WTC11 (cell line): ENCODE measurements at regions not wholly inside any gene's neighbourhood (a gene's known extent, or its start where the extent isn't known, plus 50 kb on each side); places are given as distances from the start of the nearest gene placed in this dataset.

ENCODE experiments used
- ATAC-seq: fragments of 200-7000 bp; cut with Tn5 transposase; 2 replicates; pipeline ENCODE4 v1.10.0; 2021; ENCODE audit warnings: mild to moderate bottlenecking, moderate library complexity
- CTCF ChIA-PET: fragments of 300-600 bp; sonication (Branson Sonifier 250); formaldehyde crosslinking; loops from one replicate; lab custom pipeline; 2021; ENCODE audit warnings: antibody characterized with exemption; lab: Charles Lee
- POLR2A ChIA-PET: fragments of 350-600 bp; sonication (Branson Sonifier 250); formaldehyde crosslinking; loops from one replicate; lab custom pipeline; 2021; ENCODE audit warnings: antibody characterized with exemption; lab: Charles Lee
- DNase-seq: peaks from one replicate; pipeline ENCODE4 v3.0.0; 2021; ENCODE audit warnings: low spot score
- H3K27ac Mint-ChIP-seq: 2 replicates; pipeline ENCODE4 v1.8.0; 2021; ENCODE audit warnings: mixed read lengths
- H3K27me3 Mint-ChIP-seq: 2 replicates; pipeline ENCODE4 v1.8.0; 2021; ENCODE audit warnings: low read depth, mild to moderate bottlenecking, moderate library complexity, mixed read lengths
- H3K36me3 Mint-ChIP-seq: 2 replicates; pipeline ENCODE4 v1.8.0; 2021; ENCODE audit warnings: mixed read lengths
- H3K4me1 Mint-ChIP-seq: 2 replicates; pipeline ENCODE4 v1.8.0; 2022; ENCODE audit warnings: mixed read lengths
- H3K4me3 Mint-ChIP-seq: 2 replicates; pipeline ENCODE4 v1.8.0; 2021; ENCODE audit warnings: mild to moderate bottlenecking, moderate library complexity, mixed read lengths
- H3K9me3 Mint-ChIP-seq: 2 replicates; pipeline ENCODE4 v1.8.0; 2021; ENCODE audit warnings: mixed read lengths
- CBFB ChIP-seq: sonication (generic); formaldehyde crosslinking; IDR thresholded peaks from 2 replicates; pipeline ENCODE4 v1.8.1; 2022; ENCODE audit warnings: mild to moderate bottlenecking, low read depth, missing genetic modification reagents
- CREM ChIP-seq: sonication (generic); formaldehyde crosslinking; IDR thresholded peaks from 2 replicates; pipeline ENCODE4 v1.8.1; 2022; ENCODE audit warnings: mild to moderate bottlenecking, missing genetic modification reagents, moderate library complexity
- FOXP1 ChIP-seq: sonication (generic); formaldehyde crosslinking; IDR thresholded peaks from 2 replicates; pipeline ENCODE4 v1.8.0; 2022; ENCODE audit warnings: missing genetic modification reagents, mild to moderate bottlenecking, moderate library complexity, borderline replicate concordance
- FOXP4 ChIP-seq: sonication (generic); formaldehyde crosslinking; IDR thresholded peaks from 2 replicates; pipeline ENCODE4 v1.8.0; 2022; ENCODE audit warnings: mild to moderate bottlenecking, missing genetic modification reagents
- HMGA2 ChIP-seq: fragments of 250-450 bp; sonication (Bioruptor Pico); IDR thresholded peaks from 2 replicates; pipeline ENCODE4 v1.4.0; 2021; ENCODE audit warnings: mild to moderate bottlenecking, moderate library complexity
- JAZF1 ChIP-seq: fragments of 250-450 bp; sonication (Bioruptor Pico); IDR thresholded peaks from 2 replicates; pipeline ENCODE4 v1.9.0; 2021; ENCODE audit warnings: moderate library complexity, mild to moderate bottlenecking, inconsistent platforms
- PRRX2 ChIP-seq: fragments of 250-450 bp; sonication (Bioruptor Pico); IDR thresholded peaks from 2 replicates; pipeline ENCODE4 v1.8.0; 2021; ENCODE audit warnings: mild to moderate bottlenecking
- RELA ChIP-seq: sonication (generic); formaldehyde crosslinking; IDR thresholded peaks from 2 replicates; pipeline ENCODE4 v1.8.1; 2022; ENCODE audit warnings: missing genetic modification reagents, mild to moderate bottlenecking, borderline replicate concordance
- ZBTB43 ChIP-seq: sonication (generic); formaldehyde crosslinking; IDR thresholded peaks from 2 replicates; pipeline ENCODE4 v1.8.1; 2023; ENCODE audit warnings: mild to moderate bottlenecking, missing genetic modification reagents
- ZNF138 ChIP-seq: sonication (generic); formaldehyde crosslinking; conservative IDR thresholded peaks from 2 replicates; pipeline ENCODE4 v1.8.1; 2022; ENCODE audit warnings: mild to moderate bottlenecking, moderate library complexity, missing genetic modification reagents
- ZNF396 ChIP-seq: fragments of 250-450 bp; sonication (Bioruptor Pico); IDR thresholded peaks from 2 replicates; pipeline ENCODE4 v1.8.0; 2021; ENCODE audit warnings: mild to moderate bottlenecking, moderate library complexity, borderline replicate concordance
- ZNF416 ChIP-seq: fragments of 250-450 bp; sonication (Bioruptor Pico); IDR thresholded peaks from 2 replicates; pipeline ENCODE4 v1.9.0; 2021; ENCODE audit warnings: mild to moderate bottlenecking, inconsistent platforms
- ZNF425 ChIP-seq: fragments of 250-450 bp; sonication (Bioruptor Pico); conservative IDR thresholded peaks from 2 replicates; pipeline ENCODE4 v1.9.0; 2021; ENCODE audit warnings: mild to moderate bottlenecking
- ZNF671 ChIP-seq: fragments of 250-450 bp; sonication (Bioruptor Pico); IDR thresholded peaks from 2 replicates; pipeline ENCODE4 v1.8.0; 2021; ENCODE audit warnings: mild to moderate bottlenecking
- TF ChIP-seq, protein P1 (sequence below): sonication (generic); formaldehyde crosslinking; IDR thresholded peaks from 2 replicates; pipeline ENCODE4 v1.8.1; 2022; ENCODE audit warnings: low read depth, missing genetic modification reagents, borderline replicate concordance
- TF ChIP-seq, protein P2 (sequence below): fragments of 250-450 bp; sonication (Bioruptor Pico); IDR thresholded peaks from 2 replicates; pipeline ENCODE4 v1.9.0; 2021; ENCODE audit warnings: mild to moderate bottlenecking
- TF ChIP-seq, protein P3 (sequence below): fragments of 250-450 bp; sonication (Bioruptor Pico); IDR thresholded peaks from 2 replicates; pipeline ENCODE4 v2.1.2; 2022; ENCODE audit warnings: mild to moderate bottlenecking, moderate library complexity
- TF ChIP-seq, protein P4 (sequence below): sonication (generic); formaldehyde crosslinking; IDR thresholded peaks from 2 replicates; pipeline ENCODE4 v1.8.1; 2023; ENCODE audit warnings: mild to moderate bottlenecking, missing genetic modification reagents
- TF ChIP-seq, protein P5 (sequence below): sonication (generic); formaldehyde crosslinking; IDR thresholded peaks from 2 replicates; pipeline ENCODE4 v1.8.1; 2023; ENCODE audit warnings: mild to moderate bottlenecking, missing genetic modification reagents, moderate library complexity
- TF ChIP-seq, protein P6 (sequence below): sonication (generic); formaldehyde crosslinking; IDR thresholded peaks from 2 replicates; pipeline ENCODE4 v1.8.1; 2022; ENCODE audit warnings: missing genetic modification reagents, borderline replicate concordance

DNA sequence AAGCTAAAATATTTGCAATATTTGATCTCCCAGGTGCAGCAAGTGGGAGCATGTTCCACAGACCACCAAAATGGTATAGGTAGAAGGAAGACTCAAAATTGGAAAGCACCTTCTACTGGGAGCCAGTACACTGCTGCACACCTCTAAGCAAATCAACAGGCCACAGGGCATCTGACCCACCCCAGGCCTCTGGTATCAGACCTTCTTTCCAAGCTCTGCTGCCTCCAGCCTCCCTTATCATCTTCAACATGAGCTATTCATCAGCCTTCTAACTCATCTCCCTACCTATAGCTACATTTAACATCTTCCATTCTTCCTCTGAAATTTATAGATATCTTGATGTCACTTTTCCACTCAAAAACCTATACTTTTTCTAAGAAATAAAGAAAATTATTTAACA, 294.8 kb downstream of the ZEB2 start:
- TF ChIP-seq, protein P1, sequence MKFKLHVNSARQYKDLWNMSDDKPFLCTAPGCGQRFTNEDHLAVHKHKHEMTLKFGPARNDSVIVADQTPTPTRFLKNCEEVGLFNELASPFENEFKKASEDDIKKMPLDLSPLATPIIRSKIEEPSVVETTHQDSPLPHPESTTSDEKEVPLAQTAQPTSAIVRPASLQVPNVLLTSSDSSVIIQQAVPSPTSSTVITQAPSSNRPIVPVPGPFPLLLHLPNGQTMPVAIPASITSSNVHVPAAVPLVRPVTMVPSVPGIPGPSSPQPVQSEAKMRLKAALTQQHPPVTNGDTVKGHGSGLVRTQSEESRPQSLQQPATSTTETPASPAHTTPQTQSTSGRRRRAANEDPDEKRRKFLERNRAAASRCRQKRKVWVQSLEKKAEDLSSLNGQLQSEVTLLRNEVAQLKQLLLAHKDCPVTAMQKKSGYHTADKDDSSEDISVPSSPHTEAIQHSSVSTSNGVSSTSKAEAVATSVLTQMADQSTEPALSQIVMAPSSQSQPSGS (CRISPR knock-in tag): no peak
- TF ChIP-seq, protein P2, sequence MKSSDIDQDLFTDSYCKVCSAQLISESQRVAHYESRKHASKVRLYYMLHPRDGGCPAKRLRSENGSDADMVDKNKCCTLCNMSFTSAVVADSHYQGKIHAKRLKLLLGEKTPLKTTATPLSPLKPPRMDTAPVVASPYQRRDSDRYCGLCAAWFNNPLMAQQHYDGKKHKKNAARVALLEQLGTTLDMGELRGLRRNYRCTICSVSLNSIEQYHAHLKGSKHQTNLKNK: no peak
- no peak for TF ChIP-seq FOXP4 (CRISPR knock-in tag)
- TF ChIP-seq, protein P3, sequence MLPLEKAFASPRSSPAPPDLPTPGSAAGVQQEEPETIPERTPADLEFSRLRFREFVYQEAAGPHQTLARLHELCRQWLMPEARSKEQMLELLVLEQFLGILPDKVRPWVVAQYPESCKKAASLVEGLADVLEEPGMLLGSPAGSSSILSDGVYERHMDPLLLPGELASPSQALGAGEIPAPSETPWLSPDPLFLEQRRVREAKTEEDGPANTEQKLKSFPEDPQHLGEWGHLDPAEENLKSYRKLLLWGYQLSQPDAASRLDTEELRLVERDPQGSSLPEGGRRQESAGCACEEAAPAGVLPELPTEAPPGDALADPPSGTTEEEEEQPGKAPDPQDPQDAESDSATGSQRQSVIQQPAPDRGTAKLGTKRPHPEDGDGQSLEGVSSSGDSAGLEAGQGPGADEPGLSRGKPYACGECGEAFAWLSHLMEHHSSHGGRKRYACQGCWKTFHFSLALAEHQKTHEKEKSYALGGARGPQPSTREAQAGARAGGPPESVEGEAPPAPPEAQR: no peak
- ChIA-PET CTCF (no interaction called here), POLR2A (no interaction called here)
- ATAC-seq (no peak), DNase-seq (no peak)
- no peaks in the 10 kb centered on the region for H3K27me3 Mint-ChIP-seq
- H3K27ac Mint-ChIP-seq: no peak overlapping the region
- H3K9me3 Mint-ChIP-seq: no peaks in the 10 kb centered on the region
- H3K36me3 Mint-ChIP-seq: no peaks in the 10 kb centered on the region
- H3K4me3 Mint-ChIP-seq: no peak overlapping the region
- peaks cover 9% of the 10 kb centered on the region for H3K4me1 Mint-ChIP-seq

DNA sequence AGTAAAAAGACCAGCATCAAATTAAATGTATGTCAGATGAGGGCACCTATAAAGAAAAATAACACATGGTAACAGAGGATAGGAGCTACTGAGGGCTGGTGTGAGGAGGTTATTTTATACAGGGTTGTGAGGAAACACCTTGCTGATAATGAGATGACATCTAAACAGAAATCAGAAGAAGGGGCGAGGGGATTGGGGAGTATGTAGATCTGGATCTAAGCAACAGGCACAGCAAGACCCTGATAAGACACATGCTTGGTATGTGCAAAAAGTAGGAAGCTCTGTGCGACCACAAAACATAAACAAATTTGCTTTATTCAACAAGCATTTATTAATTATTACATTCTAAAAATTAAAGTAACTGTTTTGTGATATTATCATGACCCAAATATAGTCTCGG, 295.4 kb downstream of the ZEB2 start:
- H3K4me1 Mint-ChIP-seq: peaks cover 6% of the 10 kb centered on the region
- no peak overlapping the region for H3K27ac Mint-ChIP-seq
- no peaks in the 10 kb centered on the region for H3K9me3 Mint-ChIP-seq
- CTCF ChIA-PET: no interaction called here
- no peaks in the 10 kb centered on the region for H3K27me3 Mint-ChIP-seq
- DNase-seq (no peak), ATAC-seq (no peak)
- POLR2A ChIA-PET: no interaction called here
- H3K36me3 Mint-ChIP-seq: no peaks in the 10 kb centered on the region
- no peak overlapping the region for H3K4me3 Mint-ChIP-seq
- TF ChIP-seq ZNF416: no peak
- TF ChIP-seq ZBTB43 (CRISPR knock-in tag): no peak

DNA sequence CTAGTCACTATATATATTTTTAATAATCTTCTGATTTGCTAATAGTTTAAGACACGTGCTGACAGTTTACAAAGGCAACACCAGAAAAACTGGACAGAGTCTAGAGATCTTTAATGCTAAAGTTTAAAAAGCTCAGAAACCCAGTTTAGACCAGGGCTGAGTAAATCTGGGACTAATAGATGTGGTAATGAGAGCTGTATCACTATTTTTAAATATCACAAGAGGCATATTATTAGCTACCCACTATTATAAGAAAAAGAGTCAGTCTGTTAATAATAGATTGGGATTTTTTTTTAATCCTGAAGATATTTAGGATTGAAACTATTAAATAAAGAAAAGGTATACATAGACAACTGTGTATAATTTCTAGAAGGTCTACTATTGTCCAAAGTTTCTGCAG, 299.9 kb downstream of the ZEB2 start:
- ChIA-PET CTCF (no interaction called here), POLR2A (no interaction called here)
- DNase-seq (no peak), ATAC-seq (no peak)
- peaks cover 6% of the 10 kb centered on the region for H3K4me1 Mint-ChIP-seq
- H3K9me3 Mint-ChIP-seq: no peaks in the 10 kb centered on the region
- H3K36me3 Mint-ChIP-seq: no peaks in the 10 kb centered on the region
- H3K27ac Mint-ChIP-seq: no peak overlapping the region
- H3K27me3 Mint-ChIP-seq: no peaks in the 10 kb centered on the region
- H3K4me3 Mint-ChIP-seq: no peak overlapping the region
- no peak for TF ChIP-seq ZNF396 (CRISPR knock-in tag)
- no peak for TF ChIP-seq ZNF671 (CRISPR knock-in tag)
- TF ChIP-seq FOXP1 (CRISPR knock-in tag): no peak
- no peak for TF ChIP-seq ZNF138 (CRISPR knock-in tag)
- TF ChIP-seq, protein P4, sequence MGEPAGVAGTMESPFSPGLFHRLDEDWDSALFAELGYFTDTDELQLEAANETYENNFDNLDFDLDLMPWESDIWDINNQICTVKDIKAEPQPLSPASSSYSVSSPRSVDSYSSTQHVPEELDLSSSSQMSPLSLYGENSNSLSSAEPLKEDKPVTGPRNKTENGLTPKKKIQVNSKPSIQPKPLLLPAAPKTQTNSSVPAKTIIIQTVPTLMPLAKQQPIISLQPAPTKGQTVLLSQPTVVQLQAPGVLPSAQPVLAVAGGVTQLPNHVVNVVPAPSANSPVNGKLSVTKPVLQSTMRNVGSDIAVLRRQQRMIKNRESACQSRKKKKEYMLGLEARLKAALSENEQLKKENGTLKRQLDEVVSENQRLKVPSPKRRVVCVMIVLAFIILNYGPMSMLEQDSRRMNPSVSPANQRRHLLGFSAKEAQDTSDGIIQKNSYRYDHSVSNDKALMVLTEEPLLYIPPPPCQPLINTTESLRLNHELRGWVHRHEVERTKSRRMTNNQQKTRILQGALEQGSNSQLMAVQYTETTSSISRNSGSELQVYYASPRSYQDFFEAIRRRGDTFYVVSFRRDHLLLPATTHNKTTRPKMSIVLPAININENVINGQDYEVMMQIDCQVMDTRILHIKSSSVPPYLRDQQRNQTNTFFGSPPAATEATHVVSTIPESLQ (CRISPR knock-in tag): no peak
- TF ChIP-seq JAZF1 (CRISPR knock-in tag): no peak
- no peak for TF ChIP-seq PRRX2 (CRISPR knock-in tag)
- TF ChIP-seq, protein P5, sequence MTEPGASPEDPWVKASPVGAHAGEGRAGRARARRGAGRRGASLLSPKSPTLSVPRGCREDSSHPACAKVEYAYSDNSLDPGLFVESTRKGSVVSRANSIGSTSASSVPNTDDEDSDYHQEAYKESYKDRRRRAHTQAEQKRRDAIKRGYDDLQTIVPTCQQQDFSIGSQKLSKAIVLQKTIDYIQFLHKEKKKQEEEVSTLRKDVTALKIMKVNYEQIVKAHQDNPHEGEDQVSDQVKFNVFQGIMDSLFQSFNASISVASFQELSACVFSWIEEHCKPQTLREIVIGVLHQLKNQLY (CRISPR knock-in tag): no peak
- TF ChIP-seq CREM (CRISPR knock-in tag): no peak
- TF ChIP-seq, protein P6, sequence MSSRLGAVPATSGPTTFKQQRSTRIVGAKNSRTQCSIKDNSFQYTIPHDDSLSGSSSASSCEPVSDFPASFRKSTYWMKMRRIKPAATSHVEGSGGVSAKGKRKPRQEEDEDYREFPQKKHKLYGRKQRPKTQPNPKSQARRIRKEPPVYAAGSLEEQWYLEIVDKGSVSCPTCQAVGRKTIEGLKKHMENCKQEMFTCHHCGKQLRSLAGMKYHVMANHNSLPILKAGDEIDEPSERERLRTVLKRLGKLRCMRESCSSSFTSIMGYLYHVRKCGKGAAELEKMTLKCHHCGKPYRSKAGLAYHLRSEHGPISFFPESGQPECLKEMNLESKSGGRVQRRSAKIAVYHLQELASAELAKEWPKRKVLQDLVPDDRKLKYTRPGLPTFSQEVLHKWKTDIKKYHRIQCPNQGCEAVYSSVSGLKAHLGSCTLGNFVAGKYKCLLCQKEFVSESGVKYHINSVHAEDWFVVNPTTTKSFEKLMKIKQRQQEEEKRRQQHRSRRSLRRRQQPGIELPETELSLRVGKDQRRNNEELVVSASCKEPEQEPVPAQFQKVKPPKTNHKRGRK (CRISPR knock-in tag): no peak
- no peak for TF ChIP-seq CBFB
- no peak for TF ChIP-seq RELA (CRISPR knock-in tag)
- TF ChIP-seq ZNF425 (CRISPR knock-in tag): no peak
- TF ChIP-seq HMGA2: no peak
